ENCODE measurements at regions not wholly inside any gene's neighbourhood (a gene's known extent, or its start where the extent isn't known, plus 50 kb on each side); places are given as distances from the start of the nearest gene placed in this dataset.
"Not testable (repeated sequence)": the region's sequence is repeated elsewhere in the genome, so short reads cannot be mapped to it uniquely, and the experiment has no call there.

DNA sequence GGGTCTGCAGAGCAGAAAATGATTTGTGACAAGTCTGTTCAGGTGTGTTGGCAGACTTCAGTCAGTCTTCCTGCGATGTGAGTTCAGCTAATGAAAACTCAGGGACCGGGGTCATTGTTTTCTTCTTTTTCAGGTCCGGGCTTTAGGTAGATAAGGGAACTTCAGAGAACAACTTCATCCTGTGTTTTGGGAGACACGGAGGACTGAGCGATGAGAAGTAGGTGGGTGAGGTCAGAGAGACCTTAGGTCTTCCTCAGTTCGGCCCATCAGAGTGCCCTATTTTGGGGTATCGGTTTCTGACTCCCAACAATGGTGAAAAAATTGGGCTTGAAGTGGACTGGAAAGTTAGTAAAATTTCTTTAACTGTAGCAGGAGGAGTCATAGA lies 88.9 kb upstream of the ATF7IP2 start:
- ATAC-seq (ENCODE audit: low read depth) = no peak
- TF ChIP-seq, protein P1, sequence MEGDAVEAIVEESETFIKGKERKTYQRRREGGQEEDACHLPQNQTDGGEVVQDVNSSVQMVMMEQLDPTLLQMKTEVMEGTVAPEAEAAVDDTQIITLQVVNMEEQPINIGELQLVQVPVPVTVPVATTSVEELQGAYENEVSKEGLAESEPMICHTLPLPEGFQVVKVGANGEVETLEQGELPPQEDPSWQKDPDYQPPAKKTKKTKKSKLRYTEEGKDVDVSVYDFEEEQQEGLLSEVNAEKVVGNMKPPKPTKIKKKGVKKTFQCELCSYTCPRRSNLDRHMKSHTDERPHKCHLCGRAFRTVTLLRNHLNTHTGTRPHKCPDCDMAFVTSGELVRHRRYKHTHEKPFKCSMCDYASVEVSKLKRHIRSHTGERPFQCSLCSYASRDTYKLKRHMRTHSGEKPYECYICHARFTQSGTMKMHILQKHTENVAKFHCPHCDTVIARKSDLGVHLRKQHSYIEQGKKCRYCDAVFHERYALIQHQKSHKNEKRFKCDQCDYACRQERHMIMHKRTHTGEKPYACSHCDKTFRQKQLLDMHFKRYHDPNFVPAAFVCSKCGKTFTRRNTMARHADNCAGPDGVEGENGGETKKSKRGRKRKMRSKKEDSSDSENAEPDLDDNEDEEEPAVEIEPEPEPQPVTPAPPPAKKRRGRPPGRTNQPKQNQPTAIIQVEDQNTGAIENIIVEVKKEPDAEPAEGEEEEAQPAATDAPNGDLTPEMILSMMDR (IDR thresholded peaks at IDR 0.05; ENCODE audit: poor library complexity, severe bottlenecking) = no peak
- Histone ChIP-seq H3K27ac (ENCODE audit: poor library complexity, severe bottlenecking) (no peak overlapping the region), H3K9me3 (ENCODE audit: severe bottlenecking) (no peaks in the 10 kb centered on the region), H3K27me3 (ENCODE audit: insufficient read depth, poor library complexity, severe bottlenecking) (no peaks in the 10 kb centered on the region), H3K4me3 (ENCODE audit: severe bottlenecking) (no peak overlapping the region), H3K4me1 (ENCODE audit: insufficient read depth, poor library complexity, severe bottlenecking) (no peaks in the 10 kb centered on the region), H3K36me3 (ENCODE audit: low read depth) (no peaks in the 10 kb centered on the region)
- no peak for DNase-seq (ENCODE audit: low spot score)

DNA sequence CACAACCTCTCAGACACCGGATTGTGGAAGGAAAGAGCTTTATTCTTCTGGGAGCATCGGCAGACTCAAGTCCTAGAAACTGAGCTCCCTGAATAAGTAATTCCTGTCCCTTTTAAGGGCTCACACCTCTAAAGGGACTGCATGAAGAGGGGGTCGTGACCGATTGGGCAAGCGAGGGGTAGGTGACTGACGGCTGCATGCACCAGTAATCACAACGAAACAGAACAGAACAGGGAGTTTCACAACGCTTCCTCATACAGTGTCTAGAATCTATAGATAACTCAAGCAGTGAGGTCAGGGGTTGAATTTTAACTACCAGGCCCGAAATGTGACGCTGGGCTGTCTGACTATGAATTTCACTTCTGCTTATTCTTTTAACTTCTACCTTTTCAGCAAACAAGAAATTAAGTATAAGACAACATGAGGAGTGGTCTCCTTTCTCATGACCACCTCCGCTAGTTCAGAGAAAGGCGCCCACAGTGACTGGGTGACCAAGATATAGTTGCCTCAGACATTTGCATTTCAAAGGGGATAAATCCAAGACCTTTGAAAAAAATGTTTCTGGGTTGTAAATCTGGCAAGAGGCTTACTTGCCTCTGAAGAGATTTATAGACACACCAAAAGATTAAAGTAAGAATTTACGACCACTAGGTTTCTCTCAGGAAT lies 88.4 kb upstream of the ATF7IP2 start:
- Histone ChIP-seq H3K36me3 (ENCODE audit: low read depth) (no peaks in the 10 kb centered on the region), H3K27me3 (ENCODE audit: insufficient read depth, poor library complexity, severe bottlenecking) (no peaks in the 10 kb centered on the region), H3K4me3 (ENCODE audit: severe bottlenecking) (no peak overlapping the region), H3K4me1 (ENCODE audit: insufficient read depth, poor library complexity, severe bottlenecking) (no peaks in the 10 kb centered on the region), H3K27ac (ENCODE audit: poor library complexity, severe bottlenecking) (no peak overlapping the region), H3K9me3 (ENCODE audit: severe bottlenecking) (no peaks in the 10 kb centered on the region)
- TF ChIP-seq, protein P1 (IDR thresholded peaks at IDR 0.05; ENCODE audit: poor library complexity, severe bottlenecking) = no peak
- no peak for DNase-seq (ENCODE audit: low spot score)
- no peak for ATAC-seq (ENCODE audit: low read depth)

DNA sequence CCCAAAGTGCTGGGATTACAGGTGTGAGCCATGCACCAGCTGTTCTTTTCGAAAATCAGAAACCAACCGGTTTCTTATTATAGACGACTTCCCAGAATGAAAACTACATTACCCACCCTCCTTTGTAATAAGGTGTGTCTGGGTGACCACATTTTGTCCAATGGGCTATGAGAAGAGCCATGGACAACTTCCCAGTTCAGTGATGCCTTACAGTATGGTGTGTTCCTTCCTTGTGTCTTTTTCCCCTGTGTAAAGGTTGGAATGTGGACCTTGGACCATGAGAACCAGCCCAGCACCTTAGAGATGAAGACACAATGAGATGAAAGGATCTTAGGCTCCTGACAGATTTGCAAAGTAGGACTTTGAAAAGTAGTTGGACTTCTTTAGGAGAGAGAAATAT lies 85.0 kb upstream of the ATF7IP2 start:
- TF ChIP-seq, protein P1 (IDR thresholded peaks at IDR 0.05; ENCODE audit: poor library complexity, severe bottlenecking) = no peak
- DNase-seq (ENCODE audit: low spot score) = no peak
- no peaks in the 10 kb centered on the region for H3K9me3 ChIP-seq (ENCODE audit: severe bottlenecking)
- no peak overlapping the region for H3K27ac ChIP-seq (ENCODE audit: poor library complexity, severe bottlenecking)
- no peaks in the 10 kb centered on the region for H3K36me3 ChIP-seq (ENCODE audit: low read depth)
- H3K27me3 ChIP-seq (ENCODE audit: insufficient read depth, poor library complexity, severe bottlenecking) = no peaks in the 10 kb centered on the region
- no peak overlapping the region for H3K4me3 ChIP-seq (ENCODE audit: severe bottlenecking)
- H3K4me1 ChIP-seq (ENCODE audit: insufficient read depth, poor library complexity, severe bottlenecking) = no peaks in the 10 kb centered on the region
- ATAC-seq (ENCODE audit: low read depth) = no peak

DNA sequence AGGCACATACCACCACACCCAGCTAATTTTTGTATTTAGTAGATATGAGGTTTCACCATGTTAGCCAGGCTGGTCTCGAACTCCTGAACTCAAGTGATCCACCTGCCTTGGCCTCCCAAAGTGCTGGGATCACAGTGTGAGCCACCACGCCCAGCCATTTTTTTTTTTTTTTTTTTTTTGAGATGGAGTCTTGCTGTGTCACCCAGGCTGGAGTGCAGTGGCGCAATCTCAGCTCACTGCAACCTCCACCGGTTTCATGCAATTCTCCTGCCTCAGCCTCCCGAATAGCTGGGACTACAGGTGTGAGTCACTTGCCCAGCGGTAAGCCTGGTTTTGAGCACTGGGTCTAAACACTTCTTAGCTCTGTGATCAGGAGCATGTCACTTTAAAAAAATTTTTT lies 84.3 kb upstream of the ATF7IP2 start:
- not testable (repeated sequence) for H3K27ac ChIP-seq (ENCODE audit: poor library complexity, severe bottlenecking); H3K4me3 ChIP-seq (ENCODE audit: severe bottlenecking); ATAC-seq (ENCODE audit: low read depth); H3K27me3 ChIP-seq (ENCODE audit: insufficient read depth, poor library complexity, severe bottlenecking); DNase-seq (ENCODE audit: low spot score); H3K4me1 ChIP-seq (ENCODE audit: insufficient read depth, poor library complexity, severe bottlenecking); H3K36me3 ChIP-seq (ENCODE audit: low read depth); H3K9me3 ChIP-seq (ENCODE audit: severe bottlenecking)

DNA sequence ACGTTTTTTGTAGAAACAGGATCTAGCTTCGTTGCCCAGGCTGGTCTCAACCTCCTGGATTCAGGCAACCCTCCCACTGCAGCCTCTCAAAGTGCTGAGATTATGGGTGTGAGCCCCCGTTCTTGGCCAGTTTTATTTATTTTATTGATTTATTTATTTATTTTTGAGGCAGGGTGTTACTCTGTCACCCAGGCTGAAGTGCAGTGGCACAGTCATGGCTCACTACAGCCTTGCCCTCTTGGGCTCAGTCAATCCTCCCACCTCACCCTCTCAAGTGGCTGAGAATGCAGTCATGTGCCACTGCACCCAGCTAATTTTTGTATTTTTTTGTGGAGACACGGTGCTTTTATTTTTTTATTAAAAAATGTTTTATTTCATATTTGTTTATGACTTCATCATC lies 79.9 kb upstream of the ATF7IP2 start:
- no peaks in the 10 kb centered on the region for H3K27me3 ChIP-seq (ENCODE audit: insufficient read depth, poor library complexity, severe bottlenecking)
- H3K27ac ChIP-seq (ENCODE audit: poor library complexity, severe bottlenecking) = no peak overlapping the region
- no peak overlapping the region for H3K4me3 ChIP-seq (ENCODE audit: severe bottlenecking)
- no peaks in the 10 kb centered on the region for H3K9me3 ChIP-seq (ENCODE audit: severe bottlenecking)
- DNase-seq (ENCODE audit: low spot score) (no peak), ATAC-seq (ENCODE audit: low read depth) (no peak)
- H3K36me3 ChIP-seq (ENCODE audit: low read depth) = no peaks in the 10 kb centered on the region
- H3K4me1 ChIP-seq (ENCODE audit: insufficient read depth, poor library complexity, severe bottlenecking) = peaks cover 12% of the 10 kb centered on the region
- TF ChIP-seq, protein P1 (IDR thresholded peaks at IDR 0.05; ENCODE audit: poor library complexity, severe bottlenecking) = no peak

Measured in RWPE2 (cell line).